GM23338 (cell line): ENCODE measurements at regions not wholly inside any gene's neighbourhood (a gene's known extent, or its start where the extent isn't known, plus 50 kb on each side); places are given as distances from the start of the nearest gene placed in this dataset.

Source experiments
- ATAC-seq: fragments of 200-7000 bp; cut with Tn5 transposase; 3 replicates; pipeline ENCODE4 v1.9.1; 2020
- DNase-seq: peaks from one replicate; pipeline ENCODE4 v3.0.0-alpha.2; 2015; ENCODE audit warnings: low spot score
- H2AFZ ChIP-seq: fragments of 200-600 bp; sonication (generic); 2 replicates; pipeline ENCODE4 v1.8.0; 2016; ENCODE audit warnings: antibody characterized with exemption, mild to moderate bottlenecking, moderate library complexity
- H3F3A ChIP-seq: fragments of 200-600 bp; sonication (generic); replicated peaks from 2 replicates; pipeline ENCODE4 v1.8.0; 2017; ENCODE audit warnings: antibody characterized with exemption, mixed run types, low read depth
- H3K27ac ChIP-seq: fragments of 200-600 bp; sonication (generic); 2 replicates; pipeline ENCODE4 v1.6.1; 2016; ENCODE audit warnings: low read depth
- H3K27me3 ChIP-seq: fragments of 200-600 bp; sonication (generic); 2 replicates; pipeline ENCODE4 v1.8.0; 2016; ENCODE audit warnings: mild to moderate bottlenecking, mixed run types, moderate library complexity; ENCODE audit not compliant: insufficient read depth
- H3K36me3 ChIP-seq: fragments of 200-600 bp; sonication (generic); 2 replicates; pipeline ENCODE4 v1.8.0; 2016; ENCODE audit warnings: mild to moderate bottlenecking; ENCODE audit not compliant: insufficient read depth
- H3K4me1 ChIP-seq: fragments of 200-600 bp; sonication (generic); 2 replicates; pipeline ENCODE4 v1.8.0; 2016; ENCODE audit warnings: mild to moderate bottlenecking, moderate library complexity; ENCODE audit not compliant: insufficient read depth
- H3K4me2 ChIP-seq: fragments of 200-600 bp; sonication (generic); 2 replicates; pipeline ENCODE4 v1.7.1; 2017; ENCODE audit warnings: mixed run types
- H3K4me3 ChIP-seq: fragments of 200-600 bp; sonication (generic); 2 replicates; pipeline ENCODE4 v1.6.1; 2016; ENCODE audit warnings: mixed run types
- H3K79me2 ChIP-seq: fragments of 200-600 bp; sonication (generic); replicated peaks from 2 replicates; pipeline ENCODE4 v1.8.0; 2017; ENCODE audit warnings: mild to moderate bottlenecking; ENCODE audit not compliant: insufficient read depth
- H3K9me2 ChIP-seq: fragments of 200-600 bp; sonication (generic); 2 replicates; pipeline ENCODE4 v1.8.0; 2017; ENCODE audit not compliant: insufficient read depth
- H4K20me1 ChIP-seq: fragments of 200-600 bp; sonication (generic); replicated peaks from 2 replicates; pipeline ENCODE4 v1.8.0; 2017; ENCODE audit warnings: mild to moderate bottlenecking; ENCODE audit not compliant: insufficient read depth
- H3K27ac Mint-ChIP-seq: 2 replicates; pipeline ENCODE4 v1.8.0; 2020; ENCODE audit warnings: inconsistent platforms, mild to moderate bottlenecking, moderate library complexity, mixed read lengths
- H3K27me3 Mint-ChIP-seq: 3 replicates; pipeline ENCODE4 v1.8.0; 2022; ENCODE audit warnings: low read depth, mild to moderate bottlenecking, moderate library complexity, mixed read lengths, inconsistent platforms; ENCODE audit not compliant: insufficient read depth, poor library complexity
- H3K36me3 Mint-ChIP-seq: 3 replicates; pipeline ENCODE4 v1.8.0; 2021; ENCODE audit warnings: low read depth, mild to moderate bottlenecking, inconsistent platforms, moderate library complexity, mixed read lengths
- H3K4me1 Mint-ChIP-seq: 3 replicates; pipeline ENCODE4 v1.8.0; 2020; ENCODE audit warnings: mild to moderate bottlenecking, inconsistent platforms, mixed read lengths
- H3K4me3 Mint-ChIP-seq: 3 replicates; pipeline ENCODE4 v1.8.0; 2021; ENCODE audit warnings: moderate library complexity, mild to moderate bottlenecking, inconsistent platforms, mixed read lengths
- H3K9me3 Mint-ChIP-seq: 3 replicates; pipeline ENCODE4 v1.8.0; 2020; ENCODE audit warnings: moderate library complexity, mild to moderate bottlenecking, inconsistent platforms, mixed read lengths
- CREB1 ChIP-seq: fragments of 250-450 bp; sonication (Bioruptor Pico); IDR thresholded peaks from 2 replicates; pipeline ENCODE4 v1.5.0; 2020; ENCODE audit warnings: low read depth, mild to moderate bottlenecking, moderate library complexity
- EZH2 ChIP-seq: fragments of 200-600 bp; sonication (generic); IDR thresholded peaks from one replicate; pipeline ENCODE4 v1.8.0; 2017; ENCODE audit warnings: antibody characterized with exemption, mild to moderate bottlenecking, low read depth; ENCODE audit not compliant: unreplicated experiment
- JUNB ChIP-seq: IDR thresholded peaks from one replicate; pipeline ENCODE4 v1.6.1; 2016; ENCODE audit warnings: antibody characterized with exemption; ENCODE audit not compliant: unreplicated experiment
- POLR2AphosphoS5 ChIP-seq: IDR thresholded peaks from 2 replicates; pipeline ENCODE4 v1.6.1; 2016; ENCODE audit warnings: antibody characterized with exemption, low read depth
- STAT1 ChIP-seq: IDR thresholded peaks from one replicate; pipeline ENCODE4 v1.6.1; 2016; ENCODE audit warnings: antibody characterized with exemption; ENCODE audit not compliant: unreplicated experiment
- ZNF114 ChIP-seq: fragments of 250-450 bp; sonication (Bioruptor Pico); IDR thresholded peaks from 2 replicates; pipeline ENCODE4 v1.5.0; 2020; ENCODE audit warnings: mild to moderate bottlenecking, moderate library complexity
- ZNF331 ChIP-seq: fragments of 250-450 bp; sonication (Bioruptor Pico); IDR thresholded peaks from 2 replicates; pipeline ENCODE4 v1.5.0; 2020; ENCODE audit warnings: low read depth, mild to moderate bottlenecking, moderate library complexity
- ZNF462 ChIP-seq: fragments of 250-450 bp; sonication (Bioruptor Pico); IDR thresholded peaks from 2 replicates; pipeline ENCODE4 v1.5.0; 2020; ENCODE audit warnings: mild to moderate bottlenecking, moderate library complexity

- TF ChIP-seq ZNF462 (CRISPR knock-in tag) (no peak), POLR2AphosphoS5 (no peak), JUNB (no peak), ZNF114 (no peak), ZNF331 (CRISPR knock-in tag) (no peak)
Measured at GRCh38 chr3:139811331-139811730, 123.7 kb upstream of the CLSTN2 start (continued).

- no peaks in the 10 kb centered on the region for H3K36me3 ChIP-seq
- H3K27me3 Mint-ChIP-seq, result no peaks in the 10 kb centered on the region
- no peak overlapping the region for H3K27ac ChIP-seq
- H3K4me1 Mint-ChIP-seq, result peaks cover 6% of the 10 kb centered on the region; the same call in 2 of the 3 replicates
- no peak for DNase-seq
- peaks cover 2% of the 10 kb centered on the region; the same call in 1 of the 3 replicates for H3K9me3 Mint-ChIP-seq
- no peak overlapping the region for H3K27ac Mint-ChIP-seq
- no peak overlapping the region for H3K4me2 ChIP-seq
- no peak overlapping the region for H2AFZ ChIP-seq
- no peaks in the 10 kb centered on the region for H3K27me3 ChIP-seq
- no peaks in the 10 kb centered on the region for H4K20me1 ChIP-seq
- no peak for ATAC-seq
- H3K4me3 Mint-ChIP-seq, result no peak overlapping the region
- no peaks in the 10 kb centered on the region for H3K36me3 Mint-ChIP-seq
- H3F3A ChIP-seq, result no peaks in the 10 kb centered on the region
- H3K9me2 ChIP-seq, result peaks cover 5% of the 10 kb centered on the region
- no peaks in the 10 kb centered on the region for H3K79me2 ChIP-seq
- H3K4me3 ChIP-seq, result no peak overlapping the region
- H3K4me1 ChIP-seq, result peaks cover 4% of the 10 kb centered on the region; the same call in 1 of the 2 replicates
- TF ChIP-seq POLR2AphosphoS5, result no peak
- no peak for TF ChIP-seq ZNF462 (CRISPR knock-in tag)
- TF ChIP-seq STAT1, result no peak
- no peak for TF ChIP-seq EZH2
- no peak for TF ChIP-seq CREB1 (CRISPR knock-in tag)
Measured at GRCh38 chr3:139808201-139808600, 126.8 kb upstream of the CLSTN2 start.
